Neuronal stem cell (in vitro differentiated cells): ENCODE measurements at regions not wholly inside any gene's neighbourhood (a gene's known extent, or its start where the extent isn't known, plus 50 kb on each side); places are given as distances from the start of the nearest gene placed in this dataset.

Source experiments
- DNase-seq: peaks from one replicate; pipeline ENCODE4 v3.0.0-alpha.2; 2013; ENCODE audit warnings: low spot score
- H2AFZ ChIP-seq: one replicate; pipeline ENCODE4 v1.6.1; 2013; ENCODE audit warnings: mild to moderate bottlenecking, low read length, inconsistent platforms
- H2AK5ac ChIP-seq: 2 replicates; pipeline ENCODE4 v1.6.1; 2013; ENCODE audit warnings: low read depth, mild to moderate bottlenecking, inconsistent platforms, low read length, moderate library complexity, mixed read lengths
- H2BK120ac ChIP-seq: 2 replicates; pipeline ENCODE4 v1.6.1; 2013; ENCODE audit warnings: low read depth, mild to moderate bottlenecking, inconsistent platforms, low read length, moderate library complexity, mixed read lengths
- H2BK12ac ChIP-seq: one replicate; pipeline ENCODE4 v1.6.1; 2013; ENCODE audit warnings: low read length, inconsistent platforms
- H2BK15ac ChIP-seq: 2 replicates; pipeline ENCODE4 v1.6.1; 2013; ENCODE audit warnings: mild to moderate bottlenecking, low read length, inconsistent platforms, mixed read lengths
- H2BK5ac ChIP-seq: one replicate; pipeline ENCODE4 v1.6.1; 2013; ENCODE audit warnings: inconsistent platforms, mild to moderate bottlenecking, low read length, moderate library complexity
- H3K14ac ChIP-seq: one replicate; pipeline ENCODE4 v1.6.1; 2013; ENCODE audit warnings: low read length, inconsistent platforms
- H3K18ac ChIP-seq: 2 replicates; pipeline ENCODE4 v1.6.1; 2013; ENCODE audit warnings: low read length, inconsistent platforms
- H3K23ac ChIP-seq: 2 replicates; pipeline ENCODE4 v1.6.1; 2013; ENCODE audit warnings: low read depth, mild to moderate bottlenecking, mixed read lengths, low read length, inconsistent platforms; ENCODE audit not compliant: poor library complexity
- H3K27ac ChIP-seq: replicated peaks from 3 replicates; pipeline ENCODE4 v1.5.1; 2013; ENCODE audit warnings: low read length, inconsistent platforms
- H3K27me3 ChIP-seq, 3 experiments: 2 replicates each; pipeline ENCODE4 v1.6.1; 2013; ENCODE audit warnings: low read length in 3 of 3, mild to moderate bottlenecking in 2 of 3, inconsistent platforms in 1 of 3, low read depth in 1 of 3, mixed read lengths in 1 of 3, moderate library complexity in 1 of 3; ENCODE audit not compliant: control insufficient read depth in 3 of 3, insufficient read depth in 3 of 3
- H3K36me3 ChIP-seq, 2 donors: replicated peaks in 1 of 2; 2 replicates each; pipeline ENCODE4 v1.6.1; 2013; ENCODE audit warnings: low read length in 2 of 2; ENCODE audit not compliant: control insufficient read depth in 2 of 2, insufficient read depth in 2 of 2
- H3K4ac ChIP-seq: 2 replicates; pipeline ENCODE4 v1.6.1; 2013; ENCODE audit warnings: inconsistent platforms, mild to moderate bottlenecking, low read length, moderate library complexity
- H3K4me1 ChIP-seq, 2 donors: 1 replicate in 1 of 2; 2 replicates in 1 of 2; pipeline ENCODE4 v1.6.1; 2013; ENCODE audit warnings: low read length in 2 of 2, low read depth in 1 of 2; ENCODE audit not compliant: control insufficient read depth in 2 of 2, insufficient read depth in 1 of 2
- H3K4me2 ChIP-seq: one replicate; pipeline ENCODE4 v1.6.1; 2013; ENCODE audit warnings: mild to moderate bottlenecking, low read length, inconsistent platforms; ENCODE audit not compliant: insufficient read depth, poor library complexity, severe bottlenecking
- H3K4me3 ChIP-seq, 2 donors: 2 replicates each; pipeline ENCODE4 v1.5.1; 2013; ENCODE audit warnings: low read length in 2 of 2, mild to moderate bottlenecking in 2 of 2, inconsistent platforms in 1 of 2, moderate library complexity in 1 of 2
- H3K79me1 ChIP-seq: one replicate; pipeline ENCODE4 v1.6.1; 2013; ENCODE audit warnings: low read depth, mild to moderate bottlenecking, inconsistent platforms, low read length, moderate library complexity
- H3K9ac ChIP-seq: one replicate; pipeline ENCODE4 v1.6.1; 2013; ENCODE audit warnings: mild to moderate bottlenecking, low read depth, low read length, inconsistent platforms; ENCODE audit not compliant: poor library complexity
- H3K9me3 ChIP-seq, 2 donors: replicated peaks in 1 of 2; 2 replicates each; pipeline versions ENCODE3 to v1.6.1; 2013; ENCODE audit warnings: low read length in 2 of 2, mild to moderate bottlenecking in 2 of 2, inconsistent platforms in 1 of 2, low read depth in 1 of 2, mixed read lengths in 1 of 2, moderate library complexity in 1 of 2; ENCODE audit not compliant: control insufficient read depth in 2 of 2, insufficient read depth in 1 of 2
- H4K8ac ChIP-seq: one replicate; pipeline ENCODE4 v1.6.1; 2013; ENCODE audit warnings: low read depth, mild to moderate bottlenecking, inconsistent platforms, low read length, moderate library complexity
- H4K91ac ChIP-seq: one replicate; pipeline ENCODE4 v1.6.1; 2013; ENCODE audit warnings: low read length, low read depth, mild to moderate bottlenecking, inconsistent platforms; ENCODE audit not compliant: poor library complexity
- WGBS, 2 donors: extraction: QIAGEN DNeasy Blood & Tissue Kit; methylation state at CpG; one replicate each; pipeline ENCODE4 v1.1.7; 2013; ENCODE audit warnings: missing lambda C conversion rate in 2 of 2, mixed read lengths in 1 of 2; ENCODE audit not compliant: insufficient read length in 2 of 2, insufficient replicate concordance in 1 of 2; ENCODE audit errors: extremely low coverage in 2 of 2; 5-methylcytosine and 5-hydroxymethylcytosine counted together

- no peaks in the 10 kb centered on the region for H3K27me3 ChIP-seq
- H3K79me1 ChIP-seq = no peaks in the 10 kb centered on the region
- H3K36me3 ChIP-seq = no peaks in the 10 kb centered on the region
- no CpG with 5 or more reads among the region's 3 CpGs for WGBS, 2 donors
- no peaks in the 10 kb centered on the region for H3K4me1 ChIP-seq
- no peak overlapping the region for H3K27ac ChIP-seq
- H2BK15ac ChIP-seq = no peak overlapping the region
- H2AK5ac ChIP-seq = no peak overlapping the region
- peak overlapping the region; percentile 13 for H2AFZ ChIP-seq
- H3K14ac ChIP-seq = no peak overlapping the region
- no peaks in the 10 kb centered on the region for H3K9me3 ChIP-seq
- H3K18ac ChIP-seq = no peak overlapping the region
- no peak overlapping the region for H3K4me3 ChIP-seq
- H3K4ac ChIP-seq = no peak overlapping the region
- H3K23ac ChIP-seq = no peak overlapping the region
- H2BK5ac ChIP-seq = no peak overlapping the region
- H3K9ac ChIP-seq = no peak overlapping the region
- H4K91ac ChIP-seq = no peak overlapping the region
- no peak overlapping the region for H2BK12ac ChIP-seq
- H4K8ac ChIP-seq = no peak overlapping the region
- no peak overlapping the region for H2BK120ac ChIP-seq
- H3K4me2 ChIP-seq = no peak overlapping the region
- DNase-seq = no peak
These were observed 92.8 kb downstream of the TAF11L14 start for GRCh38 chr5:17727098-17727497.

- no peak for DNase-seq
- H2BK5ac ChIP-seq = no peak overlapping the region
- no peaks in the 10 kb centered on the region for H3K36me3 ChIP-seq
- no peak overlapping the region for H4K91ac ChIP-seq
- no peaks in the 10 kb centered on the region for H3K4me1 ChIP-seq
- no peaks in the 10 kb centered on the region for H3K79me1 ChIP-seq
- no peak overlapping the region for H3K9ac ChIP-seq
- H4K8ac ChIP-seq = no peak overlapping the region
- no peak overlapping the region for H3K14ac ChIP-seq
- no peaks in the 10 kb centered on the region for H3K27me3 ChIP-seq
- H2BK15ac ChIP-seq = no peak overlapping the region
- H3K4ac ChIP-seq = no peak overlapping the region
- H2BK12ac ChIP-seq = no peak overlapping the region
- H3K27ac ChIP-seq = no peak overlapping the region
- H3K18ac ChIP-seq = no peak overlapping the region
- no peak overlapping the region for H2AFZ ChIP-seq
- H2AK5ac ChIP-seq = no peak overlapping the region
- H2BK120ac ChIP-seq = no peak overlapping the region
- no peaks in the 10 kb centered on the region for H3K9me3 ChIP-seq
- WGBS, 2 donors = no CpG with 5 or more reads among the region's 2 CpGs
- no peak overlapping the region for H3K23ac ChIP-seq
- no peak overlapping the region for H3K4me3 ChIP-seq
- H3K4me2 ChIP-seq = no peak overlapping the region
These were observed 96.2 kb downstream of the TAF11L14 start for GRCh38 chr5:17730421-17730820.

GRCh38 chr5:17732351-17732923, 98.2 kb downstream of the TAF11L14 start:
- Histone ChIP-seq H3K27me3 (no peaks in the 10 kb centered on the region), H3K9ac (no peak overlapping the region), H4K91ac (no peak overlapping the region), H2BK5ac (no peak overlapping the region), H3K79me1 (no peaks in the 10 kb centered on the region), H3K23ac (no peak overlapping the region), H3K36me3 (no peaks in the 10 kb centered on the region), H2AK5ac (no peak overlapping the region), H2BK15ac (no peak overlapping the region), H4K8ac (no peak overlapping the region), H3K14ac (no peak overlapping the region), H3K27ac (no peak overlapping the region), H3K4me1 (no peaks in the 10 kb centered on the region), H3K4me2 (no peak overlapping the region), H3K18ac (no peak overlapping the region), H3K9me3 (no peaks in the 10 kb centered on the region), H2BK12ac (no peak overlapping the region), H2AFZ (no peak overlapping the region), H2BK120ac (no peak overlapping the region), H3K4me3 (no peak overlapping the region), H3K4ac (no peak overlapping the region)
- WGBS, 2 donors = no CpG with 5 or more reads among the region's 3 CpGs
- no peak for DNase-seq

GRCh38 chr5:17734011-17734410, 99.8 kb downstream of the TAF11L14 start:
- no peaks in the 10 kb centered on the region for H3K4me1 ChIP-seq
- no peak overlapping the region for H2BK12ac ChIP-seq
- no peaks in the 10 kb centered on the region for H3K9me3 ChIP-seq
- no peak overlapping the region for H3K18ac ChIP-seq
- no peaks in the 10 kb centered on the region for H3K79me1 ChIP-seq
- no peak overlapping the region for H3K27ac ChIP-seq
- H3K4ac ChIP-seq = no peak overlapping the region
- H2BK15ac ChIP-seq = no peak overlapping the region
- DNase-seq = no peak
- H3K9ac ChIP-seq = no peak overlapping the region
- no peak overlapping the region for H2AFZ ChIP-seq
- no CpG with 5 or more reads among the region's 2 CpGs for WGBS, 2 donors
- H3K4me3 ChIP-seq = no peak overlapping the region
- H3K27me3 ChIP-seq = no peaks in the 10 kb centered on the region
- H3K14ac ChIP-seq = no peak overlapping the region
- H2BK5ac ChIP-seq = no peak overlapping the region
- no peak overlapping the region for H2BK120ac ChIP-seq
- H4K91ac ChIP-seq = no peak overlapping the region
- no peak overlapping the region for H3K4me2 ChIP-seq
- H3K23ac ChIP-seq = no peak overlapping the region
- H2AK5ac ChIP-seq = no peak overlapping the region
- peaks cover 0 to 1% of the 10 kb centered on the region in 2 donors for H3K36me3 ChIP-seq
- H4K8ac ChIP-seq = no peak overlapping the region
